CD14-positive monocyte (primary cell): ENCODE measurements at regions not wholly inside any gene's neighbourhood (a gene's known extent, or its start where the extent isn't known, plus 50 kb on each side); places are given as distances from the start of the nearest gene placed in this dataset.

Experiments used
- DNase-seq, 3 donors: peaks; one replicate each; pipeline ENCODE4 v3.0.0-alpha.2; 2011 to 2022
- H2AFZ ChIP-seq: 2 replicates; pipeline ENCODE4 v1.6.0; 2012; ENCODE audit warnings: mild to moderate bottlenecking, low read depth, low read length, inconsistent platforms; ENCODE audit not compliant: insufficient read depth, poor library complexity, severe bottlenecking
- H3K27ac ChIP-seq, 2 donors: 1 replicate in 1 of 2; 2 replicates in 1 of 2; pipeline ENCODE4 v1.5.1; 2012 to 2013; ENCODE audit warnings: low read length in 2 of 2, control low read depth in 1 of 2, inconsistent platforms in 1 of 2, low read depth in 1 of 2, mild to moderate bottlenecking in 1 of 2
- H3K27me3 ChIP-seq, 2 donors: one replicate each; pipeline versions ENCODE4 v1.6.0 to v1.6.1; 2011 to 2013; ENCODE audit warnings: low read length in 2 of 2; ENCODE audit not compliant: control insufficient read depth in 2 of 2, insufficient read depth in 2 of 2
- H3K36me3 ChIP-seq, 2 donors: replicated peaks in 1 of 2; 1 replicate in 1 of 2; 2 replicates in 1 of 2; pipeline versions ENCODE4 v1.5.1 to v1.6.1; 2012 to 2013; ENCODE audit warnings: low read length in 2 of 2, control low read depth in 1 of 2, inconsistent platforms in 1 of 2, mild to moderate bottlenecking in 1 of 2; ENCODE audit not compliant: insufficient read depth in 2 of 2, control insufficient read depth in 1 of 2
- H3K4me1 ChIP-seq, 2 donors: 1 replicate in 1 of 2; 2 replicates in 1 of 2; pipeline versions ENCODE4 v1.5.1 to v1.6.1; 2012 to 2013; ENCODE audit warnings: low read length in 2 of 2, control low read depth in 1 of 2, inconsistent platforms in 1 of 2, mild to moderate bottlenecking in 1 of 2, moderate library complexity in 1 of 2; ENCODE audit not compliant: insufficient read depth in 2 of 2, control insufficient read depth in 1 of 2
- H3K4me2 ChIP-seq: replicated peaks from 2 replicates; pipeline ENCODE3; 2012; ENCODE audit warnings: low read length, moderate library complexity, mild to moderate bottlenecking; ENCODE audit not compliant: poor library complexity, severe bottlenecking; ENCODE audit errors: extremely low read depth
- H3K4me3 ChIP-seq, 3 experiments: fragments of 200-600 bp in 1 of 3; sonication (generic) in 1 of 3; replicated peaks in 1 of 3; 1 replicate in 2 of 3; 2 replicates in 1 of 3; pipeline ENCODE4 v1.5.1; 2011 to 2013; ENCODE audit warnings: low read length in 3 of 3, mild to moderate bottlenecking in 3 of 3, control low read depth in 2 of 3, low read depth in 2 of 3, inconsistent platforms in 1 of 3, moderate library complexity in 1 of 3
- H3K79me2 ChIP-seq: 2 replicates; pipeline ENCODE4 v1.6.0; 2012; ENCODE audit warnings: mild to moderate bottlenecking, control low read depth, inconsistent platforms, low read length, moderate library complexity; ENCODE audit not compliant: insufficient read depth
- H3K9ac ChIP-seq: 2 replicates; pipeline ENCODE4 v1.6.0; 2017; ENCODE audit warnings: low read length, mild to moderate bottlenecking; ENCODE audit not compliant: insufficient read depth, poor library complexity, severe bottlenecking
- H3K9me3 ChIP-seq, 2 donors: replicated peaks in 1 of 2; 1 replicate in 1 of 2; 2 replicates in 1 of 2; pipeline versions ENCODE4 v1.5.1 to v1.6.1; 2012 to 2013; ENCODE audit warnings: low read length in 2 of 2, control low read depth in 1 of 2; ENCODE audit not compliant: control insufficient read depth in 1 of 2, insufficient read depth in 1 of 2
- H4K20me1 ChIP-seq: 2 replicates; pipeline ENCODE4 v1.6.0; 2012; ENCODE audit warnings: mild to moderate bottlenecking, low read length, control low read depth, moderate library complexity; ENCODE audit not compliant: insufficient read depth
- H3K27ac Mint-ChIP-seq, 7 donors: one replicate each; pipeline ENCODE4 v1.8.0; 2020; ENCODE audit warnings: mild to moderate bottlenecking in 7 of 7, mixed read lengths in 7 of 7, moderate library complexity in 6 of 7, inconsistent platforms in 2 of 7
- H3K27me3 Mint-ChIP-seq, 3 donors: one replicate each; pipeline ENCODE4 v1.8.0; 2021 to 2022; ENCODE audit warnings: low read depth in 3 of 3, mild to moderate bottlenecking in 3 of 3, mixed read lengths in 3 of 3, moderate library complexity in 3 of 3, inconsistent platforms in 1 of 3
- H3K36me3 Mint-ChIP-seq, 2 donors: one replicate each; pipeline ENCODE4 v1.8.0; 2020; ENCODE audit warnings: mixed read lengths in 2 of 2, inconsistent platforms in 1 of 2, mild to moderate bottlenecking in 1 of 2
- H3K4me1 Mint-ChIP-seq: one replicate; pipeline ENCODE4 v1.8.0; 2020; ENCODE audit warnings: mild to moderate bottlenecking, mixed read lengths
- H3K4me3 Mint-ChIP-seq, 2 donors: one replicate each; pipeline ENCODE4 v1.8.0; 2020; ENCODE audit warnings: mild to moderate bottlenecking in 2 of 2, mixed read lengths in 2 of 2, moderate library complexity in 1 of 2
- H3K9me3 Mint-ChIP-seq, 7 donors: one replicate each; pipeline ENCODE4 v1.8.0; 2020 to 2022; ENCODE audit warnings: mixed read lengths in 7 of 7, mild to moderate bottlenecking in 6 of 7, moderate library complexity in 6 of 7, inconsistent platforms in 2 of 7
- CTCF ChIP-seq: fragments of 200-600 bp; IDR thresholded peaks from one replicate; pipeline ENCODE4 v1.8.0; 2022; ENCODE audit warnings: antibody characterized with exemption, mild to moderate bottlenecking
- WGBS: methylation state at CpG from one replicate; pipeline ENCODE4 v1.1.5; 2013; ENCODE audit warnings: missing lambda C conversion rate; ENCODE audit not compliant: insufficient coverage; 5-methylcytosine and 5-hydroxymethylcytosine counted together
- intact Hi-C, 2 donors: fragments of 100-400 bp; cut with micrococcal nuclease; formaldehyde crosslinking; loops; one replicate each; pipeline versions ENCODE4 v1.15.0 to v1.15.1; 2023

GRCh38 chr18:61679836-61680235 is 213.0 kb downstream of the RNF152 start:
- intact Hi-C loops, result no loop called here
- H3K9me3 ChIP-seq, result peaks cover 8 to 14% of the 10 kb centered on the region in 2 donors
- H2AFZ ChIP-seq, result no peak overlapping the region
- H3K27me3 ChIP-seq, result no peaks in the 10 kb centered on the region
- Mint-ChIP-seq H3K4me1 (no peaks in the 10 kb centered on the region), H3K4me3 (no peak overlapping the region), H3K27ac (no peak overlapping the region), H3K27me3 (peaks cover 0 to 5% (median 3%) of the 10 kb centered on the region in 3 donors), H3K36me3 (no peaks in the 10 kb centered on the region), H3K9me3 (peaks cover 13 to 21% (median 15%) of the 10 kb centered on the region in 7 donors)
- 100% methylated on average over 1 of the region's 3 CpGs for WGBS
- no peaks in the 10 kb centered on the region for H3K4me1 ChIP-seq
- H3K36me3 ChIP-seq, result no peaks in the 10 kb centered on the region
- no peak for DNase-seq
- no peaks in the 10 kb centered on the region for H4K20me1 ChIP-seq
- no peak overlapping the region for H3K27ac ChIP-seq
- no peak for TF ChIP-seq CTCF
- H3K4me3 ChIP-seq, result no peak overlapping the region
- H3K79me2 ChIP-seq, result no peaks in the 10 kb centered on the region
- H3K9ac ChIP-seq, result no peak overlapping the region
- H3K4me2 ChIP-seq, result no peak overlapping the region

GRCh38 chr18:61677435-61677970 is 215.3 kb downstream of the RNF152 start:
- Mint-ChIP-seq H3K27ac (no peak overlapping the region), H3K4me3 (no peak overlapping the region), H3K9me3 (peaks cover 13 to 21% (median 16%) of the 10 kb centered on the region in 7 donors), H3K36me3 (no peaks in the 10 kb centered on the region), H3K27me3 (peaks cover 0 to 9% (median 1%) of the 10 kb centered on the region in 3 donors), H3K4me1 (no peaks in the 10 kb centered on the region)
- H4K20me1 ChIP-seq, result no peaks in the 10 kb centered on the region
- H3K36me3 ChIP-seq, result no peaks in the 10 kb centered on the region
- intact Hi-C loops, result no loop called here
- H3K27me3 ChIP-seq, result peaks cover 3 to 6% of the 10 kb centered on the region in 2 donors
- H3K9ac ChIP-seq, result no peak overlapping the region
- no peak overlapping the region for H3K4me2 ChIP-seq
- H3K9me3 ChIP-seq, result peaks cover 8 to 14% of the 10 kb centered on the region in 2 donors
- no peak for TF ChIP-seq CTCF
- no peak for DNase-seq
- no peaks in the 10 kb centered on the region for H3K79me2 ChIP-seq
- H3K4me3 ChIP-seq, result no peak overlapping the region
- no peak overlapping the region for H2AFZ ChIP-seq
- WGBS, result 80% methylated on average over 1 of the region's 4 CpGs
- no peaks in the 10 kb centered on the region for H3K4me1 ChIP-seq
- no peak overlapping the region for H3K27ac ChIP-seq
